ENCODE measurements at regions not wholly inside any gene's neighbourhood (a gene's known extent, or its start where the extent isn't known, plus 50 kb on each side); places are given as distances from the start of the nearest gene placed in this dataset.

DNA sequence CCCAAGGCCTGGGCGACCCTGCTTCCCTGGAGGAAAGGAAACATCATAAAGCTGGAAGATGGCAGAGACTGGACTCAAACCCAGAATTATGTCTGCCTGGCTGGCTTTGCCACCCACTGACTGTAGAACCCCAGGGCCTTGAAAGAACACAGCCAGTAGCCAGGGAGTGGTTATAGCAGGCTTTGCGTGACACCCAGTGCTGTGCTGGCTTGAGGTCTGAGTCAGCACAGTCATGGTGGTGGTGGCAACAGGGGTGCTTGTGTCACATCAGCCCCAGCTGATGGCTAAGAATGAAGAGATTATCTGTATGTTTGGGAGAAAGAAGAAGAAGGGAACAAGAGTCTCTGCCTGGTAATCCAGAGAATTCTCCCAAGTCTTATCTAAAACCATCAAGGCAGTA lies 178.8 kb upstream of the SPIN4 start:
- DNase-seq (ENCODE audit: low read depth, low spot score) (no peak), FAIRE-seq (no peak)
- no TSS peak for BruUV-seq (replicated peaks)
- no peaks in the 10 kb centered on the region for H3K27me3 ChIP-seq (ENCODE audit: control insufficient read depth in 2 of 2, insufficient read depth in 2 of 2, low read length in 2 of 2)
- intact Hi-C loops (cut with micrococcal nuclease): no loop called here
- H3K4me2 ChIP-seq (ENCODE audit: insufficient read depth, low read length): no peak overlapping the region
- H4K20me1 ChIP-seq (replicated peaks; ENCODE audit: control insufficient read depth, extremely low read depth, insufficient read depth, low read length): no peaks in the 10 kb centered on the region
- no peak overlapping the region for H3K27ac ChIP-seq (ENCODE audit: insufficient read depth, low read depth, low read length)
- no peak overlapping the region for H3K9ac ChIP-seq (replicated peaks; ENCODE audit: extremely low read depth, insufficient read depth, low read length)
- H3K4me1 ChIP-seq (ENCODE audit: control insufficient read depth, extremely low read depth, insufficient read depth, low read length): no peaks in the 10 kb centered on the region
- H3K36me3 ChIP-seq (ENCODE audit: control insufficient read depth in 2 of 2, extremely low read depth in 1 of 2, insufficient read depth in 2 of 2, low read length in 2 of 2): no peaks in the 10 kb centered on the region
- no peak overlapping the region for H2AFZ ChIP-seq (ENCODE audit: low read depth, low read length)
- H3K4me3 ChIP-seq (replicated peaks in 1 of 3; ENCODE audit: insufficient read depth in 1 of 3, low read depth in 1 of 3, low read length in 3 of 3): no peak overlapping the region
- dilution Hi-C loops (cut with MboI; ENCODE audit: extremely low pct_ligation_motif_present, low sequenced_read_pairs): no loop called here
- ChIA-PET POLR2A (no interaction called here), CTCF (no interaction called here)
- no peak for TF ChIP-seq CTCF (IDR thresholded peaks at IDR 0.05; ENCODE audit: extremely low read depth in 1 of 2, insufficient read depth in 1 of 2, low read depth in 1 of 2, low read length in 2 of 2)
- TF ChIP-seq GATA2 (IDR thresholded peaks at IDR 0.05; ENCODE audit: insufficient read depth, insufficient read length, low read depth, low read length): no peak
- no peak for TF ChIP-seq POLR2AphosphoS5 (IDR thresholded peaks at IDR 0.05; ENCODE audit: insufficient read depth, low read depth, low read length)
- TF ChIP-seq JUN (IDR thresholded peaks at IDR 0.05; ENCODE audit: borderline replicate concordance, insufficient read depth, insufficient read length, low read depth): no peak
- no peak for TF ChIP-seq EZH2 (IDR thresholded peaks at IDR 0.05; ENCODE audit: borderline replicate concordance, low read depth, low read length, severe bottlenecking)
- no peak for TF ChIP-seq FOS (IDR thresholded peaks at IDR 0.05; ENCODE audit: borderline replicate concordance, insufficient read depth, low read length)
- TF ChIP-seq MYC (IDR thresholded peaks at IDR 0.05; ENCODE audit: low read depth, low read length): no peak
- TF ChIP-seq, protein P1, sequence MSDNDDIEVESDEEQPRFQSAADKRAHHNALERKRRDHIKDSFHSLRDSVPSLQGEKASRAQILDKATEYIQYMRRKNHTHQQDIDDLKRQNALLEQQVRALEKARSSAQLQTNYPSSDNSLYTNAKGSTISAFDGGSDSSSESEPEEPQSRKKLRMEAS (IDR thresholded peaks at IDR 0.05; ENCODE audit: insufficient read depth, insufficient read length): no peak
- TF ChIP-seq POLR2A (IDR thresholded peaks at IDR 0.05; ENCODE audit: low read depth, low read length): no peak
- H3K9me3 ChIP-seq (replicated peaks; ENCODE audit: control insufficient read depth, insufficient read depth, low read length): no peaks in the 10 kb centered on the region
- H3K9me1 ChIP-seq (replicated peaks; ENCODE audit: control insufficient read depth, extremely low read depth, insufficient read depth, low read length): no peaks in the 10 kb centered on the region
- no peaks in the 10 kb centered on the region for H3K79me2 ChIP-seq (ENCODE audit: control insufficient read depth, insufficient read depth, low read length)

All from endothelial cell of umbilical vein (primary cell).